ENCODE measurements at regions not wholly inside any gene's neighbourhood (a gene's known extent, or its start where the extent isn't known, plus 50 kb on each side); places are given as distances from the start of the nearest gene placed in this dataset.
"Not testable (repeated sequence)": the region's sequence is repeated elsewhere in the genome, so short reads cannot be mapped to it uniquely, and the experiment has no call there.

GRCh38 chr2:62404913-62405312 is 101.1 kb downstream of the TMEM17 start:
- no peak for DNase-seq
- Histone ChIP-seq H3K27me3 (no peaks in the 10 kb centered on the region), H3K4me3 (ENCODE audit: low read depth, low read length) (no peak overlapping the region), H3K9me3 (no peaks in the 10 kb centered on the region), H3K36me3 (no peaks in the 10 kb centered on the region), H3K4me1 (no peaks in the 10 kb centered on the region)
- TF ChIP-seq CTCF (IDR thresholded peaks at IDR 0.05; ENCODE audit: low read depth, low read length): no peak

- TF ChIP-seq CTCF (IDR thresholded peaks at IDR 0.05; ENCODE audit: low read depth, low read length): no peak
- Histone ChIP-seq H3K4me3 (ENCODE audit: low read depth, low read length) (no peak overlapping the region), H3K27me3 (no peaks in the 10 kb centered on the region), H3K36me3 (no peaks in the 10 kb centered on the region), H3K4me1 (no peaks in the 10 kb centered on the region), H3K9me3 (no peaks in the 10 kb centered on the region)
- DNase-seq: no peak
Observed at GRCh38 chr2:62402156-62402555, 103.8 kb downstream of the TMEM17 start.

- no peaks in the 10 kb centered on the region for H3K27me3 ChIP-seq
- H3K36me3 ChIP-seq: no peaks in the 10 kb centered on the region
- no peak for TF ChIP-seq CTCF (IDR thresholded peaks at IDR 0.05; ENCODE audit: low read depth, low read length)
- H3K9me3 ChIP-seq: no peaks in the 10 kb centered on the region
- H3K4me1 ChIP-seq: no peaks in the 10 kb centered on the region
- H3K4me3 ChIP-seq (ENCODE audit: low read depth, low read length): no peak overlapping the region
- peak; percentile 34 for DNase-seq
Observed at GRCh38 chr2:62398356-62398755, 107.6 kb downstream of the TMEM17 start.

GRCh38 chr2:62396880-62397279 is 109.1 kb downstream of the TMEM17 start:
- Histone ChIP-seq H3K36me3 (no peaks in the 10 kb centered on the region), H3K9me3 (no peaks in the 10 kb centered on the region), H3K4me3 (ENCODE audit: low read depth, low read length) (no peak overlapping the region), H3K27me3 (no peaks in the 10 kb centered on the region), H3K4me1 (no peaks in the 10 kb centered on the region)
- no peak for DNase-seq
- TF ChIP-seq CTCF (IDR thresholded peaks at IDR 0.05; ENCODE audit: low read depth, low read length): no peak

GRCh38 chr2:62393293-62393692 is 112.7 kb downstream of the TMEM17 start:
- H3K36me3 ChIP-seq: no peaks in the 10 kb centered on the region
- no peak for TF ChIP-seq CTCF (IDR thresholded peaks at IDR 0.05; ENCODE audit: low read depth, low read length)
- DNase-seq: no peak
- no peaks in the 10 kb centered on the region for H3K4me1 ChIP-seq
- no peaks in the 10 kb centered on the region for H3K27me3 ChIP-seq
- H3K4me3 ChIP-seq (ENCODE audit: low read depth, low read length): no peak overlapping the region
- no peaks in the 10 kb centered on the region for H3K9me3 ChIP-seq

- no peak for DNase-seq
- Histone ChIP-seq H3K27me3 (no peaks in the 10 kb centered on the region), H3K9me3 (no peaks in the 10 kb centered on the region), H3K36me3 (no peaks in the 10 kb centered on the region), H3K4me3 (ENCODE audit: low read depth, low read length) (no peak overlapping the region), H3K4me1 (no peaks in the 10 kb centered on the region)
- no peak for TF ChIP-seq CTCF (IDR thresholded peaks at IDR 0.05; ENCODE audit: low read depth, low read length)
Observed at GRCh38 chr2:62391696-62392095, 114.3 kb downstream of the TMEM17 start.

- H3K4me3 ChIP-seq (ENCODE audit: low read depth, low read length); DNase-seq; H3K4me1 ChIP-seq; H3K36me3 ChIP-seq; H3K9me3 ChIP-seq; H3K27me3 ChIP-seq: not testable (repeated sequence)
Observed at GRCh38 chr2:62386378-62386777, 119.6 kb downstream of the TMEM17 start.

All from BE2C (cell line).